Peyer's patch (tissue), 4 donors: ENCODE measurements at regions not wholly inside any gene's neighbourhood (a gene's known extent, or its start where the extent isn't known, plus 50 kb on each side); places are given as distances from the start of the nearest gene placed in this dataset.

ENCODE experiments used
- POLR2A ChIP-seq, 2 donors: fragments of 450-650 bp; IDR thresholded peaks; one replicate each; pipeline ENCODE4 v1.5.1; 2017; ENCODE audit warnings: antibody characterized with exemption in 2 of 2, mild to moderate bottlenecking in 2 of 2, moderate library complexity in 2 of 2
- TF ChIP-seq, protein P1 (sequence below), 6 experiments: fragments of 450-650 bp in 4 of 6; fragments of 200-600 bp in 2 of 6; sonication (generic) in 1 of 6; IDR thresholded peaks; one replicate each; pipeline ENCODE4 v1.5.1; 2017 to 2019; ENCODE audit warnings: antibody characterized with exemption in 6 of 6, mild to moderate bottlenecking in 3 of 6, moderate library complexity in 1 of 6

DNA sequence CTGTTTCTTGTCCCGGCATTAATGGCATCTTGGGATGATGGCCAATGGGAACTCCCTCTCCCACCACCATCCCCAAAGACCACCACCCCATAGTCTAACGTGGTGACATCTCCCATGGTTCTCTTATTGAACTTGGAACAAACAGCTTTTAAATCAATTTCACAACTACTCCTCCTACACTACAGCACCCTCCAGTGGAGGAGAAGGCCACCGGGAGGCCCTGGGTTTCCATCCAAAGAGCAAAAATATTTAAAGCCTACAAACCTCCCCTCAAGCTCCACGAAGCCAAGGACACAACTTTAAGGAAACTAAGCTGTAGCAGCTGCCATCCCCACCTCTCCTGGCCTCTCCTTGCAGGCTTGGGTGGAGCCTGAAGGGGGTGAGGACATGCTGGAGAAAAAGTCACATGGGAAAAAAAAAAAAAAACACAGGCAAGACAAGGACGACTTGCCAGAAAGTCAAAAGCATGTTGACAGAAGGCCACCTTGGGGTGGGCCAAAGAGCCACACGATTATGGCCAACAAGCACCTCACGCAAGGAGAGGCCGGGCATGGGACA, 94.0 kb upstream of the LANCL2 start:
- TF ChIP-seq, protein P1, sequence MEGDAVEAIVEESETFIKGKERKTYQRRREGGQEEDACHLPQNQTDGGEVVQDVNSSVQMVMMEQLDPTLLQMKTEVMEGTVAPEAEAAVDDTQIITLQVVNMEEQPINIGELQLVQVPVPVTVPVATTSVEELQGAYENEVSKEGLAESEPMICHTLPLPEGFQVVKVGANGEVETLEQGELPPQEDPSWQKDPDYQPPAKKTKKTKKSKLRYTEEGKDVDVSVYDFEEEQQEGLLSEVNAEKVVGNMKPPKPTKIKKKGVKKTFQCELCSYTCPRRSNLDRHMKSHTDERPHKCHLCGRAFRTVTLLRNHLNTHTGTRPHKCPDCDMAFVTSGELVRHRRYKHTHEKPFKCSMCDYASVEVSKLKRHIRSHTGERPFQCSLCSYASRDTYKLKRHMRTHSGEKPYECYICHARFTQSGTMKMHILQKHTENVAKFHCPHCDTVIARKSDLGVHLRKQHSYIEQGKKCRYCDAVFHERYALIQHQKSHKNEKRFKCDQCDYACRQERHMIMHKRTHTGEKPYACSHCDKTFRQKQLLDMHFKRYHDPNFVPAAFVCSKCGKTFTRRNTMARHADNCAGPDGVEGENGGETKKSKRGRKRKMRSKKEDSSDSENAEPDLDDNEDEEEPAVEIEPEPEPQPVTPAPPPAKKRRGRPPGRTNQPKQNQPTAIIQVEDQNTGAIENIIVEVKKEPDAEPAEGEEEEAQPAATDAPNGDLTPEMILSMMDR (IDR thresholded peaks at IDR 0.05) = no peak
- TF ChIP-seq POLR2A (IDR thresholded peaks at IDR 0.05) = no peak
